ENCODE measurements at regions not wholly inside any gene's neighbourhood (a gene's known extent, or its start where the extent isn't known, plus 50 kb on each side); places are given as distances from the start of the nearest gene placed in this dataset.
A peak's percentile ranks its signal among the peaks of the same experiment; 100 is the strongest.

GRCh38 chrX:107559506-107559905 is 68.8 kb upstream of the PRPS1 start:
- FAIRE-seq (no peak), DNase-seq (ENCODE audit: extremely low spot score, insufficient read length, low read depth) (no peak)

GRCh38 chrX:107560041-107560440 is 68.3 kb upstream of the PRPS1 start:
- DNase-seq (ENCODE audit: extremely low spot score, insufficient read length, low read depth): no peak
- no peak for FAIRE-seq

GRCh38 chrX:107560980-107561379 is 67.3 kb upstream of the PRPS1 start:
- FAIRE-seq (no peak), DNase-seq (ENCODE audit: extremely low spot score, insufficient read length, low read depth) (no peak)

- no peak for DNase-seq (ENCODE audit: extremely low spot score, insufficient read length, low read depth)
- FAIRE-seq: no peak
These were observed 66.7 kb upstream of the PRPS1 start for GRCh38 chrX:107561468-107562215.

GRCh38 chrX:107562482-107562881 is 65.8 kb upstream of the PRPS1 start:
- no peak for FAIRE-seq
- no peak for DNase-seq (ENCODE audit: extremely low spot score, insufficient read length, low read depth)

GRCh38 chrX:107563824-107564223 is 64.5 kb upstream of the PRPS1 start:
- DNase-seq (ENCODE audit: extremely low spot score, insufficient read length, low read depth) (no peak), FAIRE-seq (no peak)

- DNase-seq (ENCODE audit: extremely low spot score, insufficient read length, low read depth) (no peak), FAIRE-seq (no peak)
These were observed 63.3 kb upstream of the PRPS1 start for GRCh38 chrX:107565015-107565414.

- FAIRE-seq (no peak), DNase-seq (ENCODE audit: extremely low spot score, insufficient read length, low read depth) (no peak)
These were observed 62.2 kb upstream of the PRPS1 start for GRCh38 chrX:107565931-107566603.

- FAIRE-seq (no peak), DNase-seq (ENCODE audit: extremely low spot score, insufficient read length, low read depth) (no peak)
These were observed 61.6 kb upstream of the PRPS1 start for GRCh38 chrX:107566604-107567262.

- DNase-seq (ENCODE audit: extremely low spot score, insufficient read length, low read depth) (no peak), FAIRE-seq (no peak)
These were observed 60.9 kb upstream of the PRPS1 start for GRCh38 chrX:107567370-107567769.

- DNase-seq (ENCODE audit: extremely low spot score, insufficient read length, low read depth) (no peak), FAIRE-seq (no peak)
These were observed 56.9 kb upstream of the PRPS1 start for GRCh38 chrX:107571296-107571998.

GRCh38 chrX:107573016-107573415 is 55.3 kb upstream of the PRPS1 start:
- no peak for FAIRE-seq
- no peak for DNase-seq (ENCODE audit: extremely low spot score, insufficient read length, low read depth)

GRCh38 chrX:107574054-107574683 is 54.1 kb upstream of the PRPS1 start:
- FAIRE-seq (no peak), DNase-seq (ENCODE audit: extremely low spot score, insufficient read length, low read depth) (no peak)

- no peak for DNase-seq (ENCODE audit: extremely low spot score, insufficient read length, low read depth)
These were observed 53.6 kb upstream of the PRPS1 start for GRCh38 chrX:107574711-107575110.

GRCh38 chrX:107576392-107576791 is 51.9 kb upstream of the PRPS1 start:
- FAIRE-seq (no peak), DNase-seq (ENCODE audit: extremely low spot score, insufficient read length, low read depth) (no peak)

More at GRCh38 chrX:107574711-107575110, 53.6 kb upstream of the PRPS1 start:
- FAIRE-seq: no peak

GRCh38 chrX:107576841-107577240 is 51.5 kb upstream of the PRPS1 start:
- DNase-seq (ENCODE audit: extremely low spot score, insufficient read length, low read depth) (no peak), FAIRE-seq (peak; percentile 69)

GRCh38 chrX:107577933-107578332 is 50.4 kb upstream of the PRPS1 start:
- DNase-seq (ENCODE audit: extremely low spot score, insufficient read length, low read depth): no peak
- FAIRE-seq: no peak
